ACHN (cell line): ENCODE measurements at regions not wholly inside any gene's neighbourhood (a gene's known extent, or its start where the extent isn't known, plus 50 kb on each side); places are given as distances from the start of the nearest gene placed in this dataset.
"Not testable (repeated sequence)": the region's sequence is repeated elsewhere in the genome, so short reads cannot be mapped to it uniquely, and the experiment has no call there.

Experiments
- DNase-seq: peaks from one replicate; pipeline ENCODE4 v3.0.0-alpha.2; 2015
- in situ Hi-C: cut with HindIII; loops from 2 replicates; pipeline ENCODE4 v1.10.0; 2017; ENCODE audit warnings: low sequenced_read_pairs, low pct_ligation_motif_present, low pct_unique_long_range_greater_than_20kb

DNA sequence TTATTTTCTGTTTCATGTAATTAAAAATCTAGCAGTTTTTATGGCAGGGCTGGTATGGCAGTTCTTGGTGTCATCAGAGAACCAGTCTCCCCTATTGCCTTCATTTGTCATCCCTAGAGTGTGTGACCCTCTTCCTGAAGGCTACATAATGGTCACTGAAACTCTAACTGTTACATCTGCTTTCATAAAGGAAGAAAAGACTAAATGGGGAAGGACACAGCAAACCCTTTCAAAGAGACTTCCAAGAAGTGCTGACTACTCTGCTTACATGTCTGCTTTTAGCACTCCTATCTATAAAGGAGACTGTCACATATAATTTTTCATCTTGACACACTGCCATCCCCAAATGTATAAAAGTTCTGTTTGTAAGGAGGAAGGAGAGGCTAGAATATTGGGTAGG, 105.9 kb upstream of the DIAPH2 start:
- in situ Hi-C loops: no loop called here
- no peak for DNase-seq

DNA sequence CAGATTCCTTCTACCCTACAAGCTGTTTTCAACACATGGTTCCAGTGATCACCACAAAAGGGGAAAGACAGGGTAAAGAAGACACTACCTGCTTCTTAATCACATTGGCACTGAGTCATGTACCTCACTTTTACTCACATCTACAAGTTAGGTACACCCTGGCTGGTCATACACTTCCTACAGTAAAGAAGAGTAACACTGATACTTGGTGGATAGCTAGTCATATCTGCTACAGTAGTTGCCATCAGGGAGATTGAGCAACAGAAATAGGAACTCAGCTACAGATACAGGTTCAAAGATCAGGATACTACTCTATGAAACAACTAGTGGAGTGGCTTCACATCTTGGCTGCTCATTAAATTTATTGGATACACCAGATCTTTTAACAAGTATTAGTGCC, 105.4 kb upstream of the DIAPH2 start:
- in situ Hi-C loops: no loop called here
- DNase-seq: no peak

DNA sequence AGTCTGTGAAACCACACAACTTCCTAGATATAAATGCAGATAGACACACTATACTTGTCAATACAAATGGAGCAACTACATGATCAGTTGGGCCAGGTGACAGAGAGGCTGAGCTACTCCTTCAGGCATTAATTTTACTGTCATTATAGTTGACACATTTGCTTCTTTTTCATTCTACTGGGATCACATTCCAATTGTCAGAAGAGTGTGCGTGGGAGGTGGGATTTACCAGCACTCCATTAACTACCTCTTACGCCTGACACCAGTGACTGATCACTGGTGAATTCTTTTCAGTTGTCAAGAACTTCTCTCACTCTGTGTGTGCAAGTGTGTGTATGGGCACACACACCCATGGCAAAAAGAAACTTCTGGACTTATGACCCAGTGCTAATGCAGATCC, 94.2 kb upstream of the DIAPH2 start:
- in situ Hi-C loops: no loop called here

DNA sequence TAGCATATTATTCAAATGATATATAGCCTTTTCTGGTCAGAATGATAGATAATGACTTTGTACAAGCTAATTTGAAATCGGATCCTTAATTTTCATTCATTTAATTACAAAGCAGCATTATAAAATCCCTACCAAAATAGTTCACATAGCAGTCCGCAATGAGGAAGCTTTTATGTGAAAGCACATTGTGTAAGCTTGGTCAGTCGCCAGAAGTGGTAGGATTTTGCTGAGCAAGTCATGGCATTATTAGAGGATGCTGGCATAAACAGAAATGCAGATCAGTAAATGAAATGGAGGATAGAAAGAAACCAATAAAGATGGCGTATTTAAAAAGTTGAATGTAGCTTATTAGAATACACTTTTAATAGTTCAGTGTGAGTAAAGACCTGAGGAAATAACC, 93.2 kb upstream of the DIAPH2 start:
- no peak for DNase-seq

More for the DNA sequence above, 94.2 kb upstream of the DIAPH2 start:
- DNase-seq: no peak

DNA sequence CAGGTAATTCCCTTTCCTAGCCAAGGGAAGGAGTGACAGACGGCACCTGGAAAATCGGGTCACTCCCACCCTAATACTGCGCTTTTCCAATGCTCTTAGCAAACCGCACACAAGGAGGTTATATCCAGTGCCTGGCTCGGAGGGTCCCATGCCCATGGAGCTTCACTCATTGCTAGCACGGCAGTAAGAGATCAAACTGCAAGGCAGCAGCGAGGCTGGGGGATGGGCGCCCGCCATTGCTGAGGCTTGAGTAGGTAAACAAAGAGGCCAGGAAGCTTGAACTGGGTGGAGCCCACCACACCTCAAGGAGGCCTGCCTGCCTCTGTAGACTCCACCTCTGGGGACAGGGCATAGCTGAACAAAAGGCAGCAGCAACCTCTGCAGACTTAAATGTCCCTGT, 86.8 kb upstream of the DIAPH2 start:
- DNase-seq, in situ Hi-C loops: not testable (repeated sequence)

More for the DNA sequence above, 93.2 kb upstream of the DIAPH2 start:
- in situ Hi-C loops: no loop called here

- in situ Hi-C loops: no loop called here
- no peak for DNase-seq
These were observed 72.9 kb upstream of the DIAPH2 start for GRCh38 chrX:96611619-96612362.

- DNase-seq: no peak
- in situ Hi-C loops: no loop called here
These were observed 69.2 kb upstream of the DIAPH2 start for GRCh38 chrX:96615448-96615847.

DNA sequence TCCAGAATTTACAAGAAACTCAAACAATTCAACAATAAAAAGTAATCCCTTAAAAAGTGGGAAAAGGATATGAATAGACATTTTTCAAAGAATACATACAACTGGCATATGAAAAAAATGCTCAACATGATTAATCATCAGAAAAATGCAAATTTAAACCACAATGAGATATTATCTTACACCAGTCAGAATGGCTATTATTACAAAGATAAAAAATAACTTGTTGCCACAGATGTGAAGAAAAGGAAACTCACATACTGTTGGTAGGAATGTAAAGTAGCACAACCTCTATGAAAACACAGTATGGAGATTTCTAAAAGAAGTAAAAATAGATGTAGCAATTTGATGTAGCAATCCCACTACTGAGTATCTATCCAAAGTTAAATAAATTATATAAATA, 65.1 kb upstream of the DIAPH2 start:
- DNase-seq: no peak
- in situ Hi-C loops: no loop called here

GRCh38 chrX:96621811-96622210, 62.8 kb upstream of the DIAPH2 start:
- in situ Hi-C loops: no loop called here
- DNase-seq: no peak
